Left ventricle myocardium inferior (tissue), 1 donor: ENCODE measurements at regions not wholly inside any gene's neighbourhood (a gene's known extent, or its start where the extent isn't known, plus 50 kb on each side); places are given as distances from the start of the nearest gene placed in this dataset.

Experiments
- DNase-seq: peaks from one replicate; pipeline ENCODE4 v3.0.0-alpha.2; 2020
- H3K27ac ChIP-seq: fragments of 200-600 bp; replicated peaks from 2 replicates; pipeline ENCODE4 v1.8.0; 2021
- H3K27me3 ChIP-seq: fragments of 200-600 bp; 2 replicates; pipeline ENCODE4 v1.8.0; 2021; ENCODE audit warnings: low read depth
- H3K36me3 ChIP-seq: fragments of 200-600 bp; 2 replicates; pipeline ENCODE4 v1.8.0; 2021
- H3K4me1 ChIP-seq: fragments of 200-600 bp; 2 replicates; pipeline ENCODE4 v1.8.0; 2021
- H3K4me3 ChIP-seq: fragments of 200-600 bp; 2 replicates; pipeline ENCODE4 v1.8.0; 2021; ENCODE audit warnings: mild to moderate bottlenecking, moderate library complexity
- H3K9me3 ChIP-seq: fragments of 200-600 bp; replicated peaks from 2 replicates; pipeline ENCODE4 v1.8.0; 2021
- CTCF ChIP-seq: fragments of 200-600 bp; IDR thresholded peaks from 2 replicates; pipeline ENCODE4 v1.8.0; 2021; ENCODE audit warnings: antibody characterized with exemption, mild to moderate bottlenecking, borderline replicate concordance
- intact Hi-C: fragments of 100-400 bp; cut with micrococcal nuclease; formaldehyde crosslinking; loops from one replicate; pipeline ENCODE4 v1.11.0; 2022
- donor health status: DM: no; HTN: yes; CAD: no; lungs with severe emphysema.

DNA sequence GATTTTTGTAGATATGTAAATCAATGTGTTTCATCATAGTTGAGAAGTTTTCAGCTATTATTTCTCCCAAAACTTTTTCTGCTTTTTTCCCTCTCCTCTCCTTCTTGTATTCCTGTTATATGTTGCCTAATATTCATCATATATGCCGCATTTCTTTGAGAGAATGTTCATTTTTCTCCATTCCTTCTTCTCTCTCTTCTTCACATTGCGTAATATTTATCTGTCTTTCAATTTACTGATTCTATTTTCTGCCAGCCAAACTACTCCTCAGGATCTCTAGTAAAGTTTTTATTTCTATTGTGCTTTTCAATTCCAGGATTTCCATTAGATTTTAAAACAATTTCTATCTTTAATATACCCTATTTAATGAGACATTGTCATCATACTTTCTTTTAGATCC, 896.8 kb downstream of the EPHA7 start:
- Histone ChIP-seq H3K4me1 (no peaks in the 10 kb centered on the region), H3K9me3 (peaks cover 42% of the 10 kb centered on the region), H3K36me3 (no peaks in the 10 kb centered on the region), H3K4me3 (no peak overlapping the region), H3K27me3 (no peaks in the 10 kb centered on the region), H3K27ac (no peak overlapping the region)
- DNase-seq: no peak
- TF ChIP-seq CTCF: no peak
- intact Hi-C loops: no loop called here

GRCh38 chr6:92521553-92521952, 897.8 kb downstream of the EPHA7 start:
- peaks cover 42% of the 10 kb centered on the region for H3K9me3 ChIP-seq
- H3K4me1 ChIP-seq: no peaks in the 10 kb centered on the region
- no peaks in the 10 kb centered on the region for H3K36me3 ChIP-seq
- DNase-seq: no peak
- no peak overlapping the region for H3K27ac ChIP-seq
- H3K27me3 ChIP-seq: no peaks in the 10 kb centered on the region
- intact Hi-C loops: no loop called here
- TF ChIP-seq CTCF: no peak
- H3K4me3 ChIP-seq: no peak overlapping the region

GRCh38 chr6:92510137-92510536, 909.2 kb downstream of the EPHA7 start:
- no peaks in the 10 kb centered on the region for H3K27me3 ChIP-seq
- intact Hi-C loops: no loop called here
- H3K4me1 ChIP-seq: no peaks in the 10 kb centered on the region
- no peak for TF ChIP-seq CTCF
- H3K36me3 ChIP-seq: no peaks in the 10 kb centered on the region
- H3K4me3 ChIP-seq: no peak overlapping the region
- peaks cover 37% of the 10 kb centered on the region for H3K9me3 ChIP-seq
- DNase-seq: no peak
- H3K27ac ChIP-seq: no peak overlapping the region

GRCh38 chr6:92507552-92507951, 911.8 kb downstream of the EPHA7 start:
- intact Hi-C loops: no loop called here
- Histone ChIP-seq H3K9me3 (peaks cover 39% of the 10 kb centered on the region), H3K4me1 (no peaks in the 10 kb centered on the region)

GRCh38 chr6:92504509-92504908, 914.9 kb downstream of the EPHA7 start:
- Histone ChIP-seq H3K36me3 (no peaks in the 10 kb centered on the region), H3K4me1 (no peaks in the 10 kb centered on the region), H3K27ac (no peak overlapping the region), H3K27me3 (no peaks in the 10 kb centered on the region), H3K4me3 (no peak overlapping the region), H3K9me3 (peaks cover 15% of the 10 kb centered on the region)
- no peak for TF ChIP-seq CTCF
- DNase-seq: no peak
- intact Hi-C loops: no loop called here

More at GRCh38 chr6:92507552-92507951, 911.8 kb downstream of the EPHA7 start:
- no peaks in the 10 kb centered on the region for H3K27me3 ChIP-seq
- TF ChIP-seq CTCF: no peak
- H3K4me3 ChIP-seq: no peak overlapping the region
- no peak for DNase-seq
- H3K27ac ChIP-seq: no peak overlapping the region
- no peaks in the 10 kb centered on the region for H3K36me3 ChIP-seq

GRCh38 chr6:92497281-92497680, 922.1 kb downstream of the EPHA7 start:
- no peak for TF ChIP-seq CTCF
- Histone ChIP-seq H3K27ac (no peak overlapping the region), H3K36me3 (no peaks in the 10 kb centered on the region), H3K4me1 (no peaks in the 10 kb centered on the region), H3K27me3 (no peaks in the 10 kb centered on the region), H3K4me3 (no peak overlapping the region), H3K9me3 (no peaks in the 10 kb centered on the region)
- no peak for DNase-seq
- intact Hi-C loops: no loop called here
